SK-N-SH treated with all-trans-retinoic acid at 6 μM for 48 hours (cell line): ENCODE measurements at regions not wholly inside any gene's neighbourhood (a gene's known extent, or its start where the extent isn't known, plus 50 kb on each side); places are given as distances from the start of the nearest gene placed in this dataset.

Source experiments
- ARNTL ChIP-seq: fragments of 450-650 bp; formaldehyde crosslinking; IDR thresholded peaks from 2 replicates; pipeline ENCODE4 v1.5.0; 2020; ENCODE audit warnings: low read depth, mild to moderate bottlenecking, moderate library complexity, borderline replicate concordance
- CSRNP3 ChIP-seq: fragments of 250-450 bp; sonication (Bioruptor Pico); IDR thresholded peaks from 2 replicates; pipeline ENCODE4 v1.5.1; 2021; ENCODE audit warnings: mild to moderate bottlenecking, moderate library complexity
- ESRRG ChIP-seq: fragments of 250-450 bp; sonication (Bioruptor Pico); IDR thresholded peaks from 2 replicates; pipeline ENCODE4 v1.6.1; 2021; ENCODE audit warnings: mild to moderate bottlenecking
- ISL1 ChIP-seq: fragments of 250-450 bp; sonication (Bioruptor Pico); IDR thresholded peaks from 2 replicates; pipeline ENCODE4 v2.1.2; 2022; ENCODE audit warnings: mild to moderate bottlenecking, moderate library complexity
- PATZ1 ChIP-seq: fragments of 250-450 bp; sonication (Bioruptor Pico); IDR thresholded peaks from 2 replicates; pipeline ENCODE4 v1.8.0; 2020; ENCODE audit warnings: mild to moderate bottlenecking, moderate library complexity, borderline replicate concordance
- RARB ChIP-seq: fragments of 250-450 bp; sonication (Bioruptor Pico); IDR thresholded peaks from 2 replicates; pipeline ENCODE4 v1.8.0; 2021; ENCODE audit warnings: mild to moderate bottlenecking, moderate library complexity
- SNAI2 ChIP-seq: fragments of 250-450 bp; sonication (Bioruptor Pico); IDR thresholded peaks from 2 replicates; pipeline ENCODE4 v1.5.0; 2020; ENCODE audit warnings: mild to moderate bottlenecking, moderate library complexity
- TOX ChIP-seq: fragments of 250-450 bp; sonication (Bioruptor Pico); IDR thresholded peaks from 2 replicates; pipeline ENCODE4 v1.8.0; 2021; ENCODE audit warnings: mild to moderate bottlenecking, moderate library complexity, borderline replicate concordance
- ZC3H10 ChIP-seq: fragments of 250-450 bp; sonication (Bioruptor Pico); IDR thresholded peaks from 2 replicates; pipeline ENCODE4 v1.5.1; 2021; ENCODE audit warnings: mild to moderate bottlenecking, moderate library complexity
- ZFP30 ChIP-seq: fragments of 450-650 bp; formaldehyde crosslinking; IDR thresholded peaks from 2 replicates; pipeline ENCODE4 v1.5.0; 2022; ENCODE audit warnings: mild to moderate bottlenecking, moderate library complexity
- ZNF70 ChIP-seq: fragments of 450-650 bp; formaldehyde crosslinking; IDR thresholded peaks from 2 replicates; pipeline ENCODE4 v1.5.0; 2020; ENCODE audit warnings: mild to moderate bottlenecking, moderate library complexity
- TF ChIP-seq, protein P1 (sequence below): fragments of 250-450 bp; sonication (Bioruptor Pico); IDR thresholded peaks from 2 replicates; pipeline ENCODE4 v1.5.1; 2020; ENCODE audit warnings: low read depth, mild to moderate bottlenecking, moderate library complexity
- TF ChIP-seq, protein P2 (sequence below): fragments of 250-450 bp; sonication (Bioruptor Pico); IDR thresholded peaks from 2 replicates; pipeline ENCODE4 v1.5.0; 2020; ENCODE audit warnings: mild to moderate bottlenecking, moderate library complexity

DNA sequence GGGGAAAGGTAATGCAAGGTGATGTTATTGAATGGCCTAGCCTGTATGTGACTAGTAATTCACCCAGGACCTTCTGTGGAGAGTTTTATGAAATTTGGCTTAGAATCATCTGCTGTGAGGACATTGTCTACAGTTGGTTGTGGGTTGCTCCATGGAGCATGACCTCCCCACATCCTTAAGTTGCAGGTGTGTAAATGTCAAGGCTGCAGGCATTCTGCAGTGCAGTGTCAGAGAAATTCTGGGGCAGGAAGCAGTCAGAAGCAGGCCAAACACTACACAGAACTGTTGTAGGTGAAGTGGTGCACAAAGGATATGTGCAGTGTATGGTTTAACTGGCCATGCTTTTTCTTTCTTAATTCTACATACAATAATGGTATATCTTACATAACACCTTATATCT is 588.3 kb downstream of the EBF1 start:
- no peak for TF ChIP-seq ZFP30
- TF ChIP-seq ZNF70, result no peak
- TF ChIP-seq, protein P1, sequence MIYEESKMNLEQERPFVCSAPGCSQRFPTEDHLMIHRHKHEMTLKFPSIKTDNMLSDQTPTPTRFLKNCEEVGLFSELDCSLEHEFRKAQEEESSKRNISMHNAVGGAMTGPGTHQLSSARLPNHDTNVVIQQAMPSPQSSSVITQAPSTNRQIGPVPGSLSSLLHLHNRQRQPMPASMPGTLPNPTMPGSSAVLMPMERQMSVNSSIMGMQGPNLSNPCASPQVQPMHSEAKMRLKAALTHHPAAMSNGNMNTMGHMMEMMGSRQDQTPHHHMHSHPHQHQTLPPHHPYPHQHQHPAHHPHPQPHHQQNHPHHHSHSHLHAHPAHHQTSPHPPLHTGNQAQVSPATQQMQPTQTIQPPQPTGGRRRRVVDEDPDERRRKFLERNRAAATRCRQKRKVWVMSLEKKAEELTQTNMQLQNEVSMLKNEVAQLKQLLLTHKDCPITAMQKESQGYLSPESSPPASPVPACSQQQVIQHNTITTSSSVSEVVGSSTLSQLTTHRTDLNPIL (CRISPR knock-in tag), result no peak
- TF ChIP-seq, protein P2, sequence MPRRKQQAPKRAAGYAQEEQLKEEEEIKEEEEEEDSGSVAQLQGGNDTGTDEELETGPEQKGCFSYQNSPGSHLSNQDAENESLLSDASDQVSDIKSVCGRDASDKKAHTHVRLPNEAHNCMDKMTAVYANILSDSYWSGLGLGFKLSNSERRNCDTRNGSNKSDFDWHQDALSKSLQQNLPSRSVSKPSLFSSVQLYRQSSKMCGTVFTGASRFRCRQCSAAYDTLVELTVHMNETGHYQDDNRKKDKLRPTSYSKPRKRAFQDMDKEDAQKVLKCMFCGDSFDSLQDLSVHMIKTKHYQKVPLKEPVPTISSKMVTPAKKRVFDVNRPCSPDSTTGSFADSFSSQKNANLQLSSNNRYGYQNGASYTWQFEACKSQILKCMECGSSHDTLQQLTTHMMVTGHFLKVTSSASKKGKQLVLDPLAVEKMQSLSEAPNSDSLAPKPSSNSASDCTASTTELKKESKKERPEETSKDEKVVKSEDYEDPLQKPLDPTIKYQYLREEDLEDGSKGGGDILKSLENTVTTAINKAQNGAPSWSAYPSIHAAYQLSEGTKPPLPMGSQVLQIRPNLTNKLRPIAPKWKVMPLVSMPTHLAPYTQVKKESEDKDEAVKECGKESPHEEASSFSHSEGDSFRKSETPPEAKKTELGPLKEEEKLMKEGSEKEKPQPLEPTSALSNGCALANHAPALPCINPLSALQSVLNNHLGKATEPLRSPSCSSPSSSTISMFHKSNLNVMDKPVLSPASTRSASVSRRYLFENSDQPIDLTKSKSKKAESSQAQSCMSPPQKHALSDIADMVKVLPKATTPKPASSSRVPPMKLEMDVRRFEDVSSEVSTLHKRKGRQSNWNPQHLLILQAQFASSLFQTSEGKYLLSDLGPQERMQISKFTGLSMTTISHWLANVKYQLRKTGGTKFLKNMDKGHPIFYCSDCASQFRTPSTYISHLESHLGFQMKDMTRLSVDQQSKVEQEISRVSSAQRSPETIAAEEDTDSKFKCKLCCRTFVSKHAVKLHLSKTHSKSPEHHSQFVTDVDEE (CRISPR knock-in tag), result no peak
- no peak for TF ChIP-seq TOX (CRISPR knock-in tag)
- TF ChIP-seq ZC3H10 (CRISPR knock-in tag), result no peak
- TF ChIP-seq ESRRG (CRISPR knock-in tag), result no peak
- no peak for TF ChIP-seq RARB (CRISPR knock-in tag)
- no peak for TF ChIP-seq PATZ1
- no peak for TF ChIP-seq ISL1 (CRISPR knock-in tag)
- no peak for TF ChIP-seq SNAI2 (CRISPR knock-in tag)
- no peak for TF ChIP-seq CSRNP3 (CRISPR knock-in tag)
- TF ChIP-seq ARNTL (CRISPR knock-in tag), result no peak
